SK-N-SH (cell line): ENCODE measurements at regions not wholly inside any gene's neighbourhood (a gene's known extent, or its start where the extent isn't known, plus 50 kb on each side); places are given as distances from the start of the nearest gene placed in this dataset.

Source experiments
- CTCF ChIA-PET: fragments of 300-600, 350-600 bp; formaldehyde crosslinking; extraction: SDS; loops from one replicate; lab custom pipeline; 2021; lab: Yijun Ruan, JAX
- POLR2A ChIA-PET: fragments of 350-600 bp; sonication (Branson Sonifier 250); formaldehyde crosslinking; extraction: SDS; loops from one replicate; lab custom pipeline; 2020; ENCODE audit warnings: antibody characterized with exemption, inconsistent platforms; lab: Yijun Ruan, JAX
- DNase-seq: peaks from one replicate; pipeline ENCODE4 v3.0.0; 2012
- H2AFZ ChIP-seq: fragments of 200-600 bp; sonication (generic); 2 replicates; pipeline ENCODE4 v1.8.1; 2016; ENCODE audit warnings: antibody characterized with exemption, mild to moderate bottlenecking, low read depth
- H3F3A ChIP-seq: fragments of 200-600 bp; sonication (generic); replicated peaks from 2 replicates; pipeline ENCODE3; 2016; ENCODE audit warnings: antibody characterized with exemption, mild to moderate bottlenecking; ENCODE audit not compliant: insufficient read depth
- H3K27ac ChIP-seq, 2 experiments: fragments of 200-500 bp in 1 of 2; fragments of 200-600 bp in 1 of 2; sonication (Bioruptor generic) in 1 of 2; sonication (generic), shearing (Covaris generic) in 1 of 2; 2 replicates each; pipeline versions ENCODE4 v1.5.1 to v1.6.1; 2014 to 2016; ENCODE audit warnings: low read depth in 2 of 2, inconsistent platforms in 1 of 2, low read length in 1 of 2, mild to moderate bottlenecking in 1 of 2, mixed read lengths in 1 of 2
- H3K27me3 ChIP-seq: fragments of 200-600 bp; sonication (generic), shearing (Covaris generic); 2 replicates; pipeline ENCODE4 v1.6.1; 2016; ENCODE audit warnings: mixed run types; ENCODE audit not compliant: insufficient read depth
- H3K36me3 ChIP-seq, 2 experiments: fragments of 200-500 bp in 1 of 2; fragments of 200-600 bp in 1 of 2; sonication (Bioruptor generic) in 1 of 2; sonication (generic) in 1 of 2; replicated peaks in 1 of 2; 2 replicates each; pipeline versions ENCODE3 to v1.5.1; 2014 to 2016; ENCODE audit warnings: low read length in 1 of 2, mild to moderate bottlenecking in 1 of 2; ENCODE audit not compliant: insufficient read depth in 2 of 2, control insufficient read depth in 1 of 2
- H3K4me1 ChIP-seq, 2 experiments: fragments of 200-500 bp in 1 of 2; fragments of 200-600 bp in 1 of 2; sonication (Bioruptor generic) in 1 of 2; sonication (generic), shearing (Covaris generic) in 1 of 2; 2 replicates each; pipeline versions ENCODE4 v1.5.1 to v1.6.1; 2014 to 2016; ENCODE audit warnings: low read depth in 1 of 2, low read length in 1 of 2, mixed run types in 1 of 2; ENCODE audit not compliant: insufficient read depth in 2 of 2, control insufficient read depth in 1 of 2
- H3K4me2 ChIP-seq: fragments of 200-600 bp; sonication (generic), shearing (Covaris generic); 2 replicates; pipeline ENCODE4 v1.6.1; 2017; ENCODE audit warnings: mixed run types
- H3K4me3 ChIP-seq, 2 experiments: fragments of 200-500 bp in 1 of 2; fragments of 200-600 bp in 1 of 2; sonication (Bioruptor generic) in 1 of 2; sonication (generic), shearing (Covaris generic) in 1 of 2; 2 replicates each; pipeline versions ENCODE4 v1.5.1 to v1.8.1; 2014 to 2016; ENCODE audit warnings: low read depth in 2 of 2, inconsistent platforms in 1 of 2, low read length in 1 of 2, mild to moderate bottlenecking in 1 of 2, mixed read lengths in 1 of 2, moderate library complexity in 1 of 2
- H3K79me2 ChIP-seq: fragments of 200-600 bp; sonication (generic); 2 replicates; pipeline ENCODE4 v1.8.1; 2017; ENCODE audit warnings: mild to moderate bottlenecking; ENCODE audit not compliant: insufficient read depth
- H3K9ac ChIP-seq: fragments of 200-600 bp; sonication (generic); 2 replicates; pipeline ENCODE4 v1.6.1; 2017; ENCODE audit warnings: mixed run types
- H3K9me2 ChIP-seq: fragments of 200-600 bp; sonication (generic); 2 replicates; pipeline ENCODE4 v1.6.1; 2017; ENCODE audit warnings: mixed run types
- H3K9me3 ChIP-seq: fragments of 200-600 bp; sonication (generic); 2 replicates; pipeline ENCODE4 v1.6.1; 2017; ENCODE audit warnings: mixed run types, mild to moderate bottlenecking, moderate library complexity
- H4K20me1 ChIP-seq: fragments of 200-600 bp; sonication (generic); 2 replicates; pipeline ENCODE4 v1.6.1; 2017; ENCODE audit warnings: mild to moderate bottlenecking, mixed run types; ENCODE audit not compliant: insufficient read depth
- CTCF ChIP-seq: fragments of 200-600 bp; sonication (generic); IDR thresholded peaks from 2 replicates; pipeline ENCODE4 v1.6.1; 2017; ENCODE audit warnings: antibody characterized with exemption, mild to moderate bottlenecking, moderate library complexity
- ELF1 ChIP-seq: IDR thresholded peaks from 2 replicates; pipeline ENCODE4 v1.4.0; 2012
- FOSL2 ChIP-seq: IDR thresholded peaks from 2 replicates; pipeline ENCODE4 v1.4.0; 2012; ENCODE audit warnings: low read depth, mild to moderate bottlenecking, moderate library complexity, borderline replicate concordance
- FOXM1 ChIP-seq: IDR thresholded peaks from 2 replicates; pipeline ENCODE4 v1.4.0; 2012; ENCODE audit warnings: low read depth, mild to moderate bottlenecking
- GATA2 ChIP-seq: sonication (generic); formaldehyde crosslinking; IDR thresholded peaks from 2 replicates; pipeline ENCODE4 v1.5.0; 2020; ENCODE audit warnings: mild to moderate bottlenecking, missing genetic modification reagents
- MEF2A ChIP-seq: IDR thresholded peaks from 2 replicates; pipeline ENCODE4 v1.4.0; 2012; ENCODE audit warnings: low read depth, borderline replicate concordance
- NFIC ChIP-seq: IDR thresholded peaks from 2 replicates; pipeline ENCODE4 v1.4.0; 2012; ENCODE audit warnings: borderline replicate concordance
- POLR2AphosphoS5 ChIP-seq: IDR thresholded peaks from 2 replicates; pipeline ENCODE4 v1.6.1; 2012; ENCODE audit warnings: low read depth, low read length
- RCOR1 ChIP-seq: fragments of 150-350 bp; IDR thresholded peaks from 2 replicates; pipeline ENCODE4 v1.6.1; 2017; ENCODE audit warnings: antibody characterized with exemption, low read length
- REST ChIP-seq: IDR thresholded peaks from 2 replicates; pipeline ENCODE4 v1.6.1; 2012; ENCODE audit warnings: mild to moderate bottlenecking, low read depth, low read length, moderate library complexity
- RXRA ChIP-seq: IDR thresholded peaks from 2 replicates; pipeline ENCODE4 v1.4.0; 2012; ENCODE audit warnings: low read depth, mild to moderate bottlenecking, borderline replicate concordance
- SMC3 ChIP-seq: IDR thresholded peaks from 2 replicates; pipeline ENCODE4 v1.6.1; 2012; ENCODE audit warnings: low read depth, low read length, improper control_type of control experiment
- TCF12 ChIP-seq: IDR thresholded peaks from 2 replicates; pipeline ENCODE4 v1.4.0; 2012
- TEAD4 ChIP-seq: IDR thresholded peaks from 2 replicates; pipeline ENCODE4 v1.4.0; 2012; ENCODE audit warnings: mild to moderate bottlenecking, borderline replicate concordance; ENCODE audit not compliant: insufficient read depth
- USF2 ChIP-seq: fragments of 150-350 bp; IDR thresholded peaks from 2 replicates; pipeline ENCODE4 v1.6.1; 2017; ENCODE audit warnings: antibody characterized with exemption, low read length, low read depth, borderline replicate concordance
- WGBS: methylation state at CpG from one replicate; pipeline ENCODE4 v1.1.6; 2017; ENCODE audit warnings: low lambda C conversion rate; 5-methylcytosine and 5-hydroxymethylcytosine counted together

- ChIA-PET POLR2A (no interaction called here), CTCF (no interaction called here)
- Histone ChIP-seq H3K27me3 (no peaks in the 10 kb centered on the region), H3K36me3 (no peaks in the 10 kb centered on the region), H4K20me1 (no peaks in the 10 kb centered on the region), H3K4me2 (no peak overlapping the region), H3K9me2 (no peaks in the 10 kb centered on the region), H2AFZ (no peak overlapping the region), H3K79me2 (no peaks in the 10 kb centered on the region), H3K27ac (no peak overlapping the region), H3K4me1 (no peaks in the 10 kb centered on the region; a peak in 1 of 4 replicates), H3F3A (no peaks in the 10 kb centered on the region), H3K4me3 (no peak overlapping the region), H3K9me3 (no peaks in the 10 kb centered on the region), H3K9ac (no peak overlapping the region)
- no peak for DNase-seq
- 53% methylated on average over 11 of the region's 29 CpGs for WGBS
- TF ChIP-seq FOSL2 (no peak), TCF12 (no peak), REST (no peak), RCOR1 (no peak), USF2 (no peak), NFIC (no peak), POLR2AphosphoS5 (no peak), GATA2 (no peak)
These were observed 314.9 kb downstream of the TMEM121 start for GRCh38 chr14:105841022-105842009.

- H3K4me3 ChIP-seq: no peak overlapping the region
- ChIA-PET POLR2A (no interaction called here), CTCF (interaction anchor here (1.1 kb wide), 1 partner anchor 9 kb away, joined by 4 read pairs; no protein-coding TSS in a partner anchor)
- no peaks in the 10 kb centered on the region for H3K9me3 ChIP-seq
- no peaks in the 10 kb centered on the region for H3K9me2 ChIP-seq
- WGBS: 19% methylated on average over 4 of the region's 4 CpGs
- H3K36me3 ChIP-seq: no peaks in the 10 kb centered on the region
- H3K27ac ChIP-seq: no peak overlapping the region
- no peak for DNase-seq
- H3K9ac ChIP-seq: no peak overlapping the region
- no peaks in the 10 kb centered on the region for H3F3A ChIP-seq
- no peaks in the 10 kb centered on the region for H3K79me2 ChIP-seq
- H3K4me1 ChIP-seq: no peaks in the 10 kb centered on the region; a peak in 1 of 4 replicates
- H2AFZ ChIP-seq: no peak overlapping the region
- H3K4me2 ChIP-seq: no peak overlapping the region
- no peaks in the 10 kb centered on the region for H4K20me1 ChIP-seq
- H3K27me3 ChIP-seq: no peaks in the 10 kb centered on the region
- TF ChIP-seq FOXM1: no peak
- no peak for TF ChIP-seq USF2
- no peak for TF ChIP-seq MEF2A
- TF ChIP-seq RXRA: no peak
- TF ChIP-seq REST: no peak
- TF ChIP-seq SMC3: no peak
- TF ChIP-seq ELF1: no peak
- TF ChIP-seq TEAD4: no peak
- no peak for TF ChIP-seq CTCF
These were observed 315.7 kb downstream of the TMEM121 start for GRCh38 chr14:105842105-105842504.
